WTC11 (cell line): ENCODE measurements at regions not wholly inside any gene's neighbourhood (a gene's known extent, or its start where the extent isn't known, plus 50 kb on each side); places are given as distances from the start of the nearest gene placed in this dataset.

Source experiments
- ATAC-seq: fragments of 200-7000 bp; cut with Tn5 transposase; 2 replicates; pipeline ENCODE4 v1.10.0; 2021; ENCODE audit warnings: mild to moderate bottlenecking, moderate library complexity
- CTCF ChIA-PET: fragments of 300-600 bp; sonication (Branson Sonifier 250); formaldehyde crosslinking; loops from one replicate; lab custom pipeline; 2021; ENCODE audit warnings: antibody characterized with exemption; lab: Charles Lee
- POLR2A ChIA-PET: fragments of 350-600 bp; sonication (Branson Sonifier 250); formaldehyde crosslinking; loops from one replicate; lab custom pipeline; 2021; ENCODE audit warnings: antibody characterized with exemption; lab: Charles Lee
- DNase-seq: peaks from one replicate; pipeline ENCODE4 v3.0.0; 2021; ENCODE audit warnings: low spot score
- H3K27ac Mint-ChIP-seq: 2 replicates; pipeline ENCODE4 v1.8.0; 2021; ENCODE audit warnings: mixed read lengths
- H3K27me3 Mint-ChIP-seq: 2 replicates; pipeline ENCODE4 v1.8.0; 2021; ENCODE audit warnings: low read depth, mild to moderate bottlenecking, moderate library complexity, mixed read lengths
- H3K36me3 Mint-ChIP-seq: 2 replicates; pipeline ENCODE4 v1.8.0; 2021; ENCODE audit warnings: mixed read lengths
- H3K4me1 Mint-ChIP-seq: 2 replicates; pipeline ENCODE4 v1.8.0; 2022; ENCODE audit warnings: mixed read lengths
- H3K4me3 Mint-ChIP-seq: 2 replicates; pipeline ENCODE4 v1.8.0; 2021; ENCODE audit warnings: mild to moderate bottlenecking, moderate library complexity, mixed read lengths
- H3K9me3 Mint-ChIP-seq: 2 replicates; pipeline ENCODE4 v1.8.0; 2021; ENCODE audit warnings: mixed read lengths
- ATF1 ChIP-seq: sonication (generic); formaldehyde crosslinking; IDR thresholded peaks from 2 replicates; pipeline ENCODE4 v1.8.1; 2023; ENCODE audit warnings: mild to moderate bottlenecking, moderate library complexity, missing genetic modification reagents
- ETV6 ChIP-seq: sonication (generic); formaldehyde crosslinking; IDR thresholded peaks from 2 replicates; pipeline ENCODE4 v1.8.1; 2022; ENCODE audit warnings: mild to moderate bottlenecking, missing genetic modification reagents
- FOXP1 ChIP-seq: sonication (generic); formaldehyde crosslinking; IDR thresholded peaks from 2 replicates; pipeline ENCODE4 v1.8.0; 2022; ENCODE audit warnings: missing genetic modification reagents, mild to moderate bottlenecking, moderate library complexity, borderline replicate concordance
- KAT7 ChIP-seq: sonication (generic); formaldehyde crosslinking; IDR thresholded peaks from 2 replicates; pipeline ENCODE4 v1.8.1; 2023; ENCODE audit warnings: missing genetic modification reagents, mild to moderate bottlenecking, borderline replicate concordance
- MXD4 ChIP-seq: fragments of 250-450 bp; sonication (Bioruptor Pico); IDR thresholded peaks from 2 replicates; pipeline ENCODE4 v1.8.0; 2021; ENCODE audit warnings: mild to moderate bottlenecking, moderate library complexity, borderline replicate concordance
- NFATC4 ChIP-seq: fragments of 250-450 bp; sonication (Bioruptor Pico); IDR thresholded peaks from 2 replicates; pipeline ENCODE4 v1.9.0; 2021; ENCODE audit warnings: mild to moderate bottlenecking
- NFYB ChIP-seq: sonication (generic); formaldehyde crosslinking; conservative IDR thresholded peaks from 2 replicates; pipeline ENCODE4 v1.8.0; 2022; ENCODE audit warnings: low read depth, missing genetic modification reagents
- NR1H2 ChIP-seq: sonication (generic); formaldehyde crosslinking; IDR thresholded peaks from 2 replicates; pipeline ENCODE4 v1.9.0; 2021; ENCODE audit warnings: mild to moderate bottlenecking, moderate library complexity, missing genetic modification reagents
- RORB ChIP-seq: fragments of 250-450 bp; sonication (Bioruptor Pico); IDR thresholded peaks from 2 replicates; pipeline ENCODE4 v1.9.0; 2021; ENCODE audit warnings: mild to moderate bottlenecking
- TF ChIP-seq, protein P1 (sequence below): fragments of 250-450 bp; sonication (Bioruptor Pico); IDR thresholded peaks from 2 replicates; pipeline ENCODE4 v1.9.0; 2021; ENCODE audit warnings: mild to moderate bottlenecking, borderline replicate concordance
- TF ChIP-seq, protein P2 (sequence below): sonication (generic); formaldehyde crosslinking; IDR thresholded peaks from 2 replicates; pipeline ENCODE4 v1.8.1; 2022; ENCODE audit warnings: low read depth, missing genetic modification reagents, borderline replicate concordance
- TF ChIP-seq, protein P3 (sequence below): fragments of 250-450 bp; sonication (Bioruptor Pico); IDR thresholded peaks from 2 replicates; pipeline ENCODE4 v2.1.2; 2022; ENCODE audit warnings: mild to moderate bottlenecking, moderate library complexity
- TF ChIP-seq, protein P4 (sequence below): sonication (generic); formaldehyde crosslinking; conservative IDR thresholded peaks from 2 replicates; pipeline ENCODE4 v1.8.1; 2022; ENCODE audit warnings: mild to moderate bottlenecking, missing genetic modification reagents
- TF ChIP-seq, protein P5 (sequence below): sonication (generic); formaldehyde crosslinking; IDR thresholded peaks from 2 replicates; pipeline ENCODE4 v1.8.0; 2022; ENCODE audit warnings: missing genetic modification reagents

DNA sequence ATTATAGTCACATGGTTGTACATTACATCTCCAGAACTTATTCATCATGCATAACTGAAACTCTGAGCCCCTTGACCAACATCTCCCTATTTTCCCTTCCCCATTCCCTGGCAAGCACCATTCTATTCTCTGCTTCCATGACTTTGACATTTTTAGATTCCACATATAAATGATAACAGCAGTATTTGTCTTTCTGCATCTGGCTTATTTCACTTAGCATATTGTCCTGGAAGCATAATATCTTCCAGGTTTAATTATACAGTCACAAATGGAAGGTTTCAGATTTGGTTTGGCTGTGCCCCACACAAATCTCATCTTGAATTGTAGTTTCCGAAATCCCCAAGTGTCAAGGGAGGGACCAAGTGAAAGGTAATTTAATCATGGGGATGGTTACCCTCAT is 626.9 kb upstream of the PKDCC start (continued):
- TF ChIP-seq, protein P1, sequence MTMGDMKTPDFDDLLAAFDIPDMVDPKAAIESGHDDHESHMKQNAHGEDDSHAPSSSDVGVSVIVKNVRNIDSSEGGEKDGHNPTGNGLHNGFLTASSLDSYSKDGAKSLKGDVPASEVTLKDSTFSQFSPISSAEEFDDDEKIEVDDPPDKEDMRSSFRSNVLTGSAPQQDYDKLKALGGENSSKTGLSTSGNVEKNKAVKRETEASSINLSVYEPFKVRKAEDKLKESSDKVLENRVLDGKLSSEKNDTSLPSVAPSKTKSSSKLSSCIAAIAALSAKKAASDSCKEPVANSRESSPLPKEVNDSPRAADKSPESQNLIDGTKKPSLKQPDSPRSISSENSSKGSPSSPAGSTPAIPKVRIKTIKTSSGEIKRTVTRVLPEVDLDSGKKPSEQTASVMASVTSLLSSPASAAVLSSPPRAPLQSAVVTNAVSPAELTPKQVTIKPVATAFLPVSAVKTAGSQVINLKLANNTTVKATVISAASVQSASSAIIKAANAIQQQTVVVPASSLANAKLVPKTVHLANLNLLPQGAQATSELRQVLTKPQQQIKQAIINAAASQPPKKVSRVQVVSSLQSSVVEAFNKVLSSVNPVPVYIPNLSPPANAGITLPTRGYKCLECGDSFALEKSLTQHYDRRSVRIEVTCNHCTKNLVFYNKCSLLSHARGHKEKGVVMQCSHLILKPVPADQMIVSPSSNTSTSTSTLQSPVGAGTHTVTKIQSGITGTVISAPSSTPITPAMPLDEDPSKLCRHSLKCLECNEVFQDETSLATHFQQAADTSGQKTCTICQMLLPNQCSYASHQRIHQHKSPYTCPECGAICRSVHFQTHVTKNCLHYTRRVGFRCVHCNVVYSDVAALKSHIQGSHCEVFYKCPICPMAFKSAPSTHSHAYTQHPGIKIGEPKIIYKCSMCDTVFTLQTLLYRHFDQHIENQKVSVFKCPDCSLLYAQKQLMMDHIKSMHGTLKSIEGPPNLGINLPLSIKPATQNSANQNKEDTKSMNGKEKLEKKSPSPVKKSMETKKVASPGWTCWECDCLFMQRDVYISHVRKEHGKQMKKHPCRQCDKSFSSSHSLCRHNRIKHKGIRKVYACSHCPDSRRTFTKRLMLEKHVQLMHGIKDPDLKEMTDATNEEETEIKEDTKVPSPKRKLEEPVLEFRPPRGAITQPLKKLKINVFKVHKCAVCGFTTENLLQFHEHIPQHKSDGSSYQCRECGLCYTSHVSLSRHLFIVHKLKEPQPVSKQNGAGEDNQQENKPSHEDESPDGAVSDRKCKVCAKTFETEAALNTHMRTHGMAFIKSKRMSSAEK (CRISPR knock-in tag): no peak
- TF ChIP-seq NFATC4 (CRISPR knock-in tag): no peak
- TF ChIP-seq NR1H2 (CRISPR knock-in tag): no peak
- TF ChIP-seq, protein P2, sequence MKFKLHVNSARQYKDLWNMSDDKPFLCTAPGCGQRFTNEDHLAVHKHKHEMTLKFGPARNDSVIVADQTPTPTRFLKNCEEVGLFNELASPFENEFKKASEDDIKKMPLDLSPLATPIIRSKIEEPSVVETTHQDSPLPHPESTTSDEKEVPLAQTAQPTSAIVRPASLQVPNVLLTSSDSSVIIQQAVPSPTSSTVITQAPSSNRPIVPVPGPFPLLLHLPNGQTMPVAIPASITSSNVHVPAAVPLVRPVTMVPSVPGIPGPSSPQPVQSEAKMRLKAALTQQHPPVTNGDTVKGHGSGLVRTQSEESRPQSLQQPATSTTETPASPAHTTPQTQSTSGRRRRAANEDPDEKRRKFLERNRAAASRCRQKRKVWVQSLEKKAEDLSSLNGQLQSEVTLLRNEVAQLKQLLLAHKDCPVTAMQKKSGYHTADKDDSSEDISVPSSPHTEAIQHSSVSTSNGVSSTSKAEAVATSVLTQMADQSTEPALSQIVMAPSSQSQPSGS: no peak
- TF ChIP-seq, protein P3, sequence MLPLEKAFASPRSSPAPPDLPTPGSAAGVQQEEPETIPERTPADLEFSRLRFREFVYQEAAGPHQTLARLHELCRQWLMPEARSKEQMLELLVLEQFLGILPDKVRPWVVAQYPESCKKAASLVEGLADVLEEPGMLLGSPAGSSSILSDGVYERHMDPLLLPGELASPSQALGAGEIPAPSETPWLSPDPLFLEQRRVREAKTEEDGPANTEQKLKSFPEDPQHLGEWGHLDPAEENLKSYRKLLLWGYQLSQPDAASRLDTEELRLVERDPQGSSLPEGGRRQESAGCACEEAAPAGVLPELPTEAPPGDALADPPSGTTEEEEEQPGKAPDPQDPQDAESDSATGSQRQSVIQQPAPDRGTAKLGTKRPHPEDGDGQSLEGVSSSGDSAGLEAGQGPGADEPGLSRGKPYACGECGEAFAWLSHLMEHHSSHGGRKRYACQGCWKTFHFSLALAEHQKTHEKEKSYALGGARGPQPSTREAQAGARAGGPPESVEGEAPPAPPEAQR (CRISPR knock-in tag): no peak
- no peak for TF ChIP-seq ATF1 (CRISPR knock-in tag)
- no peak for TF ChIP-seq NFYB
- TF ChIP-seq ETV6 (CRISPR knock-in tag): no peak

DNA sequence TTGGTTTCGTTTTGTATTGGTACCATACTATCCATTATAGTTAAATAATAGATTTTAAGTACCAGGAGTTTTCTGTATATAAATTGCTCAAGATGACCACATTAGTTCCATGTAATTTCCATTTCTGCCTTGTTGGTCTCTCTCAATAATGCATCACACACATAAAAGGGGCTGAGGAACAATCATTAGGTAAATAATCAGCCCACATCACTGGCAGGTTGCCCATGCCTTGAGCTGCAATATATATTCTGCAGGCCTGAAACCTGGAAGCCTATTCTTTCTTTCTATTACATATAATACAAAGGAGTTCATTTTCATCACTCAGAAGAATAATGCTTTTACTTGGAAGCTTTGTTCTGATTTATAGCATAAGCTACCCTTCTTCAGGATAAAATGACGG is 616.1 kb upstream of the PKDCC start:
- H3K4me3 Mint-ChIP-seq: no peak overlapping the region
- TF ChIP-seq FOXP1 (CRISPR knock-in tag): no peak
- no peak for TF ChIP-seq MXD4
- TF ChIP-seq, protein P4, sequence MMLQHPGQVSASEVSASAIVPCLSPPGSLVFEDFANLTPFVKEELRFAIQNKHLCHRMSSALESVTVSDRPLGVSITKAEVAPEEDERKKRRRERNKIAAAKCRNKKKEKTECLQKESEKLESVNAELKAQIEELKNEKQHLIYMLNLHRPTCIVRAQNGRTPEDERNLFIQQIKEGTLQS: no peak
- TF ChIP-seq, protein P5, sequence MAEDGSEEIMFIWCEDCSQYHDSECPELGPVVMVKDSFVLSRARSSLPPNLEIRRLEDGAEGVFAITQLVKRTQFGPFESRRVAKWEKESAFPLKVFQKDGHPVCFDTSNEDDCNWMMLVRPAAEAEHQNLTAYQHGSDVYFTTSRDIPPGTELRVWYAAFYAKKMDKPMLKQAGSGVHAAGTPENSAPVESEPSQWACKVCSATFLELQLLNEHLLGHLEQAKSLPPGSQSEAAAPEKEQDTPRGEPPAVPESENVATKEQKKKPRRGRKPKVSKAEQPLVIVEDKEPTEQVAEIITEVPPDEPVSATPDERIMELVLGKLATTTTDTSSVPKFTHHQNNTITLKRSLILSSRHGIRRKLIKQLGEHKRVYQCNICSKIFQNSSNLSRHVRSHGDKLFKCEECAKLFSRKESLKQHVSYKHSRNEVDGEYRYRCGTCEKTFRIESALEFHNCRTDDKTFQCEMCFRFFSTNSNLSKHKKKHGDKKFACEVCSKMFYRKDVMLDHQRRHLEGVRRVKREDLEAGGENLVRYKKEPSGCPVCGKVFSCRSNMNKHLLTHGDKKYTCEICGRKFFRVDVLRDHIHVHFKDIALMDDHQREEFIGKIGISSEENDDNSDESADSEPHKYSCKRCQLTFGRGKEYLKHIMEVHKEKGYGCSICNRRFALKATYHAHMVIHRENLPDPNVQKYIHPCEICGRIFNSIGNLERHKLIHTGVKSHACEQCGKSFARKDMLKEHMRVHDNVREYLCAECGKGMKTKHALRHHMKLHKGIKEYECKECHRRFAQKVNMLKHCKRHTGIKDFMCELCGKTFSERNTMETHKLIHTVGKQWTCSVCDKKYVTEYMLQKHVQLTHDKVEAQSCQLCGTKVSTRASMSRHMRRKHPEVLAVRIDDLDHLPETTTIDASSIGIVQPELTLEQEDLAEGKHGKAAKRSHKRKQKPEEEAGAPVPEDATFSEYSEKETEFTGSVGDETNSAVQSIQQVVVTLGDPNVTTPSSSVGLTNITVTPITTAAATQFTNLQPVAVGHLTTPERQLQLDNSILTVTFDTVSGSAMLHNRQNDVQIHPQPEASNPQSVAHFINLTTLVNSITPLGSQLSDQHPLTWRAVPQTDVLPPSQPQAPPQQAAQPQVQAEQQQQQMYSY (CRISPR knock-in tag): no peak
- no peak for TF ChIP-seq KAT7
- TF ChIP-seq RORB (CRISPR knock-in tag): no peak
- TF ChIP-seq, all 79 proteins: peak for 0
- ChIA-PET CTCF (interaction anchor here (1.4 kb wide), 1 partner anchor 9 kb away, joined by 3 read pairs; no protein-coding TSS in a partner anchor), POLR2A (no interaction called here)
- ATAC-seq: no peak
- H3K27ac Mint-ChIP-seq: no peak overlapping the region
- no peak for DNase-seq
- no peaks in the 10 kb centered on the region; the same call in 1 of the 2 replicates for H3K27me3 Mint-ChIP-seq
- H3K4me1 Mint-ChIP-seq: no peaks in the 10 kb centered on the region
- no peaks in the 10 kb centered on the region for H3K36me3 Mint-ChIP-seq
- H3K9me3 Mint-ChIP-seq: 0 out of 2 replicates have a peak, but pooled peaks cover 3% of the 10 kb centered on the region
